ENCODE measurements at regions not wholly inside any gene's neighbourhood (a gene's known extent, or its start where the extent isn't known, plus 50 kb on each side); places are given as distances from the start of the nearest gene placed in this dataset.

- TF ChIP-seq CTCF (IDR thresholded peaks at IDR 0.05) (no peak), POLR2A (IDR thresholded peaks at IDR 0.05) (no peak)
These were observed 105.3 kb upstream of the DPT start for GRCh38 chr1:168834225-168834872.

Data from right lobe of liver (tissue), 4 donors.